HEK293T (cell line): ENCODE measurements at regions not wholly inside any gene's neighbourhood (a gene's known extent, or its start where the extent isn't known, plus 50 kb on each side); places are given as distances from the start of the nearest gene placed in this dataset.

Experiments
- CTCF ChIA-PET: fragments of 350-600 bp; formaldehyde crosslinking; extraction: SDS; loops from one replicate; lab custom pipeline; 2021; ENCODE audit warnings: antibody characterized with exemption, inconsistent platforms; lab: Yijun Ruan, JAX
- POLR2A ChIA-PET: fragments of 350-600 bp; formaldehyde crosslinking; extraction: SDS; loops from one replicate; lab custom pipeline; 2020; ENCODE audit warnings: antibody characterized with exemption, inconsistent platforms; lab: Yijun Ruan, JAX
- DNase-seq: peaks from one replicate; pipeline ENCODE4 v3.0.0; 2012; ENCODE audit warnings: mixed read lengths; ENCODE audit errors: extremely low spot score
- ARNT ChIP-seq: fragments of 450-650 bp; IDR thresholded peaks from 2 replicates; pipeline ENCODE4 v1.6.1; 2017; ENCODE audit warnings: mild to moderate bottlenecking
- BHLHE40 ChIP-seq: fragments of 450-650 bp; IDR thresholded peaks from 2 replicates; pipeline ENCODE4 v1.6.1; 2016; ENCODE audit warnings: mild to moderate bottlenecking, moderate library complexity, borderline replicate concordance
- CTBP1 ChIP-seq: fragments of 450-650 bp; IDR thresholded peaks from 2 replicates; pipeline ENCODE4 v1.6.1; 2016; ENCODE audit warnings: borderline replicate concordance
- ELF4 ChIP-seq: fragments of 450-650 bp; IDR thresholded peaks from 2 replicates; pipeline ENCODE4 v1.6.1; 2017; ENCODE audit warnings: antibody characterized with exemption
- FOXA1 ChIP-seq: fragments of 450-650 bp; IDR thresholded peaks from 2 replicates; pipeline ENCODE4 v1.6.1; 2016; ENCODE audit warnings: mild to moderate bottlenecking
- FOXK2 ChIP-seq: fragments of 450-650 bp; IDR thresholded peaks from 2 replicates; pipeline ENCODE4 v1.6.1; 2016; ENCODE audit warnings: mild to moderate bottlenecking
- FOXM1 ChIP-seq: fragments of 450-650 bp; IDR thresholded peaks from 2 replicates; pipeline ENCODE4 v1.6.1; 2017; ENCODE audit warnings: mild to moderate bottlenecking, borderline replicate concordance
- HDGF ChIP-seq: fragments of 450-650 bp; IDR thresholded peaks from 2 replicates; pipeline ENCODE4 v1.6.1; 2017; ENCODE audit warnings: antibody characterized with exemption, borderline replicate concordance
- L3MBTL2 ChIP-seq: fragments of 450-650 bp; conservative IDR thresholded peaks from 2 replicates; pipeline ENCODE4 v1.6.1; 2016; ENCODE audit warnings: mild to moderate bottlenecking
- LEF1 ChIP-seq: fragments of 450-650 bp; IDR thresholded peaks from 2 replicates; pipeline ENCODE4 v1.6.1; 2017; ENCODE audit warnings: mild to moderate bottlenecking, borderline replicate concordance
- NFRKB ChIP-seq: fragments of 450-650 bp; IDR thresholded peaks from 2 replicates; pipeline ENCODE4 v1.6.1; 2016; ENCODE audit warnings: mild to moderate bottlenecking, moderate library complexity
- SUZ12 ChIP-seq: fragments of 450-650 bp; IDR thresholded peaks from 2 replicates; pipeline ENCODE4 v1.6.1; 2016; ENCODE audit warnings: mild to moderate bottlenecking
- TARDBP ChIP-seq: fragments of 450-650 bp; IDR thresholded peaks from 2 replicates; pipeline ENCODE4 v1.6.1; 2016
- ZNF384 ChIP-seq: fragments of 450-650 bp; IDR thresholded peaks from 2 replicates; pipeline ENCODE4 v1.6.1; 2016
- TF ChIP-seq, protein P1 (sequence below): fragments of 450-650 bp; IDR thresholded peaks from 2 replicates; pipeline ENCODE4 v1.6.1; 2016

DNA sequence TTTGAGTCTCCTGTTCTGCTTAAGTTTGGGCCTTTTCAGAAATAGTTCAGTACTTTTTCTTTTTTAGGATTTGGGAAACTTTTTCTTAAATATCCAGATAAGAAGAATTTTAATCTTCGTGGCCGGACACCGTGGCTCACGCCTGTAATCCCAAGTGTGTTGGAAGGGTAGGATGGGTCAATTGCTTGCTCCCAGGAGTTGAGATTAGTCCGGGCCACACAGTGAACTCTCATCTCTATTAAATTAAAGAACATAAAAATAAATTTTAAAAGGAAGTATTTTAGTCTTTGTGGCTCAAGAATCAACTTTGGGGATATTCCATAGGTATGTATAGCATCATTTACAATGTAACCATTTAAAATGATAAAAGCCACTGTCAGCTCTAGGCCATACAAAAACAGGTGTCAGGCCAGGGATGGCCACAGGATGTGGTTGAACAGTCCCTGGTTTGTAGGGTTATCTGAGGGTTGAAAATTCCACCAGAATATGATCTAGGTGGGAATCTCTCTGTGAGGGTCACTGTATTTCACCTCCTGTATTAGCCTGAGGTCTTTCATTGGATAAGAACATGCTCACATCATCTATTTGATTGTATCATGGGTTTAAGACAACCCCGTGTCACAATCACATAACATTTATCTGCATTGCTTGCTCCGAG, 115.6 kb downstream of the GGTLC2 start:
- TF ChIP-seq NFRKB = no peak
- no peak for TF ChIP-seq TARDBP
- TF ChIP-seq L3MBTL2 = no peak
- TF ChIP-seq FOXM1 = no peak
- TF ChIP-seq FOXA1 = no peak
- TF ChIP-seq FOXK2 = no peak
- no peak for TF ChIP-seq LEF1
- TF ChIP-seq ELF4 = no peak
- TF ChIP-seq CTBP1 = no peak
- TF ChIP-seq HDGF = no peak
- no peak for TF ChIP-seq ARNT
- ChIA-PET POLR2A (no interaction called here), CTCF (interaction anchor here (0.9 to 1.3 kb wide), 3 partner anchors 9 to 121 kb away, joined by 3 to 4 read pairs (median 3); no protein-coding TSS in a partner anchor)
- no peak for DNase-seq

DNA sequence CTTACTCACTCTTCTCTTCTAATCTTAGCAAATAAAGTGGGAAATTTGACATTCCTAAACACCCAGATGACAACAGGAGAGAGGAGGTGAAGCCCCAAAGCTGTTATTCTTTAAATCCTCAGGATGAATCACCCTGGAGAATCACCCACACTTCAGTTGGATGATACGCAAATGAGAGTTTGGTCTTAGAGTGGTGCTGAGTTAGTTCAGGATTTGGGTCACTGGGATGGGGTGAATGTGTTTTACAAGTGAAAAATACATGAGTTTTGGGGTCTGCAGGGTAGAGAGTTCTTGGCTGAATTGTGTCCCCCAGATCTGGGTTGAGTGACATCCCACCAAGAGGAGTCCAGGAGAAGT, 117.2 kb downstream of the GGTLC2 start:
- TF ChIP-seq ELF4 (no peak), ARNT (no peak), FOXA1 (no peak), FOXM1 (no peak), CTBP1 (no peak), HDGF (no peak), L3MBTL2 (no peak), SUZ12 (no peak), ZNF384 (no peak)
- TF ChIP-seq, protein P1, sequence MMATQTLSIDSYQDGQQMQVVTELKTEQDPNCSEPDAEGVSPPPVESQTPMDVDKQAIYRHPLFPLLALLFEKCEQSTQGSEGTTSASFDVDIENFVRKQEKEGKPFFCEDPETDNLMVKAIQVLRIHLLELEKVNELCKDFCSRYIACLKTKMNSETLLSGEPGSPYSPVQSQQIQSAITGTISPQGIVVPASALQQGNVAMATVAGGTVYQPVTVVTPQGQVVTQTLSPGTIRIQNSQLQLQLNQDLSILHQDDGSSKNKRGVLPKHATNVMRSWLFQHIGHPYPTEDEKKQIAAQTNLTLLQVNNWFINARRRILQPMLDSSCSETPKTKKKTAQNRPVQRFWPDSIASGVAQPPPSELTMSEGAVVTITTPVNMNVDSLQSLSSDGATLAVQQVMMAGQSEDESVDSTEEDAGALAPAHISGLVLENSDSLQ = no peak
- ChIA-PET CTCF (no interaction called here), POLR2A (no interaction called here)
- DNase-seq = no peak

- DNase-seq = no peak
- ChIA-PET CTCF (interaction anchor here (0.7 to 1.2 kb wide), 3 partner anchors 8 to 212 kb away, joined by 3 to 4 read pairs (median 4); no protein-coding TSS in a partner anchor), POLR2A (no interaction called here)
- TF ChIP-seq TARDBP (no peak), ELF4 (no peak), SUZ12 (no peak), BHLHE40 (no peak), ARNT (no peak), CTBP1 (no peak), LEF1 (no peak), NFRKB (no peak), L3MBTL2 (no peak)
Measured at GRCh38 chr22:22761963-22762772, 117.8 kb downstream of the GGTLC2 start.

GRCh38 chr22:22763512-22763911, 119.1 kb downstream of the GGTLC2 start:
- no peak for DNase-seq
- CTCF ChIA-PET = interaction anchor here (0.6 to 1.2 kb wide), 2 partner anchors 10 to 90 kb away, joined by 4 to 5 read pairs; no protein-coding TSS in a partner anchor
- POLR2A ChIA-PET = no interaction called here

GRCh38 chr22:22764085-22764484, 119.7 kb downstream of the GGTLC2 start:
- DNase-seq = no peak
- no peak for TF ChIP-seq ARNT
- TF ChIP-seq NFRKB = no peak
- no peak for TF ChIP-seq FOXK2
- TF ChIP-seq FOXA1 = no peak
- TF ChIP-seq BHLHE40 = no peak
- ChIA-PET POLR2A (no interaction called here), CTCF (interaction anchor here (0.6 kb wide), 1 partner anchor 177 kb away, joined by 5 read pairs; no protein-coding TSS in a partner anchor)

More at GRCh38 chr22:22763512-22763911, 119.1 kb downstream of the GGTLC2 start:
- TF ChIP-seq BHLHE40 = no peak
- TF ChIP-seq HDGF = no peak
- TF ChIP-seq ARNT = no peak
- TF ChIP-seq ZNF384 = no peak
- no peak for TF ChIP-seq CTBP1
- TF ChIP-seq TARDBP = no peak

DNA sequence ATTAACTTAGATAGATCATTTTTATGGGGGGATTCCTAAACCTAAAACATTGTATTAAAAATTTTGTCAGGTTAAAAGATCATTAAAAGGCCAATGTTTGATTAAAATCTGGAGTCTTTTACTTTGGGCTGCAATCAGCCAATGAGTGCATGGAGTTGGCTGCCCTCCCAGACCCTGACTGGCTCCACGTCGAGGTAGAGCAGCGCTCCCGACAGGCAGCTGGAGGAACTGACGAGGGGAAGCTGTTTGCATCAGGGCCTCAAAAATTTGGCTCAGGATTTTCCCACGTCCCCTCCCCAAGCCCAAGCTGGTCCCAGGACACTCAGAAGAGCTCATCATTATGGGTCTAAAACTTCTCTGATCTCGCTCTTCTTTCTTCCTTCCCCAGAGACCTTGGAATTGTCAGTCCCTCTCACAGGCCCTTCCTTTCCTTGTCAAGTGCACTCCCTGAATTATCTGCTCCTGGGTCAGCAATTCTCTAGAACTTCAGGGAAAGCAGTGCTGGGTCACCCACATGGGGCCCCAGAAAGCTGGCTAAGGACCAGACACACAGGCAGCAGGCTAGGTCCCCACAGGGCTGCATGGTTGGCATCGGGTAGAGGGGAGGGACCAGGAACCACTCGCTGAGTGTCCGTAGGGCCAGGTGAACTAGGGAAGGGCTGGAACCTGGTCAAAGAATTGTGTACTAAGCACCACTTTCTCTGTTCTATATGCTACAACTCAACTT, 119.6 kb upstream of the IGLL5 start:
- ChIA-PET CTCF (interaction anchor here (0.6 to 1.0 kb wide), 2 partner anchors 50 to 74 kb away, joined by 3 read pairs; no protein-coding TSS in a partner anchor), POLR2A (no interaction called here)
- TF ChIP-seq FOXK2 = no peak
- no peak for TF ChIP-seq SUZ12
- peak; percentile 35 for DNase-seq

DNA sequence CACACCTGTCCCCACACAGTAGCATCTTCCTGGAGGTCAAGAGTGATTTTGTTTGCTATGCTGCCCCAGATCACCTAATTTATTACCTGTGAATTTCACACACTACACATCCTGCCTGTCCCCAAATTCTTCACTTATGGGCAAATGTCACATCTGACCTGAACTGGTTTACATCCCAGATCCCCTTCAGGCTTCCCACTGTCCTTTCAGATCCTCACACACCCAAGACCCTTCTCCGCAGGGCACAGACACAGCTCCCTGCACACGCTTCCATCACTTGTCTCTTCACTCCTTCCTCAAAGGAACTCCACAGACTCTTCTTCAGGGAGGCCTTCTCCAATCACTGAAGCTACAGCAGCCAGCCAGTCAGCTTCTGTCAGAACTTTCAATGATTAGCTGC, 118.7 kb upstream of the IGLL5 start:
- CTCF ChIA-PET = interaction anchor here (0.6 to 2.7 kb wide), 8 partner anchors 10 to 181 kb away, joined by 4 to 20 read pairs (median 12); no protein-coding TSS in a partner anchor
- no peak for DNase-seq
- POLR2A ChIA-PET = no interaction called here
- TF ChIP-seq TARDBP (no peak), ZNF384 (no peak), FOXA1 (no peak), L3MBTL2 (no peak), SUZ12 (no peak), ELF4 (no peak), FOXK2 (no peak), LEF1 (no peak), ARNT (no peak), NFRKB (no peak), HDGF (no peak), FOXM1 (no peak), BHLHE40 (no peak)
